Stomach (tissue), 4 donors: ENCODE measurements at regions not wholly inside any gene's neighbourhood (a gene's known extent, or its start where the extent isn't known, plus 50 kb on each side); places are given as distances from the start of the nearest gene placed in this dataset.
"Not testable (repeated sequence)": the region's sequence is repeated elsewhere in the genome, so short reads cannot be mapped to it uniquely, and the experiment has no call there.

Experiments used
- EP300 ChIP-seq: sonication (generic); formaldehyde crosslinking; IDR thresholded peaks from one replicate; pipeline ENCODE4 v1.6.1; 2017; ENCODE audit warnings: antibody characterized with exemption
- POLR2AphosphoS5 ChIP-seq, 3 donors: sonication (generic); formaldehyde crosslinking; IDR thresholded peaks; one replicate each; pipeline ENCODE4 v1.6.1; 2016; ENCODE audit warnings: antibody characterized with exemption in 3 of 3
- TF ChIP-seq, protein P1 (sequence below), 7 experiments: fragments of 450-650 bp in 4 of 7; fragments of 200-600 bp in 3 of 7; sonication (generic) in 3 of 7; IDR thresholded peaks; one replicate each; pipeline ENCODE4 v1.5.1; 2016 to 2019; ENCODE audit warnings: antibody characterized with exemption in 7 of 7, control low read depth in 2 of 7, mild to moderate bottlenecking in 1 of 7

DNA sequence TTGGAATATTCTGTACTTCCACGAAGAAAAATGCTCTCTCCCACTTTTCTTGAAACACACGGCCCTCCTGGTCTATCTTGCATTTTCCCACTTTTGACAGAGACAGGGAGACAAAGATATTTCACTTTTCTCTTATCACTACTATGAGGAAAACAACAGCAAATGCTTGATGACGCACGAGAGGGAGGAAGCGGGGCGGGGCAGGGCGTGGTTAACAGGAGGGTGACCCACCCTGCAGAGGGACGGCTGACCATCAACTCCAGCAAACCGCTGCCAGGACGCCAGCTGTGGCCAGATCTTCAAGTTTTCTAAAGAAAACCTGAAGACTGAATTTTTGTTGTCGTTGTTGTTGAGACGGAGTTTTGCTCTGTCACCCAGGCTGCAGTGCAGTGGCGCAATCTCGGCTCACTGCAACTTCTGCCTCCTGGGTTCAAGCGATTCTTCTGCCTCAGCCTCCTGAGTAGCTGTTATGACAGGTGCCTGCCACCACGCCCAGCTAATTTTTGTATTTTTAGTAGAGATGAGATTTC lies 63.8 kb downstream of the NSUN5 start:
- TF ChIP-seq, protein P1, sequence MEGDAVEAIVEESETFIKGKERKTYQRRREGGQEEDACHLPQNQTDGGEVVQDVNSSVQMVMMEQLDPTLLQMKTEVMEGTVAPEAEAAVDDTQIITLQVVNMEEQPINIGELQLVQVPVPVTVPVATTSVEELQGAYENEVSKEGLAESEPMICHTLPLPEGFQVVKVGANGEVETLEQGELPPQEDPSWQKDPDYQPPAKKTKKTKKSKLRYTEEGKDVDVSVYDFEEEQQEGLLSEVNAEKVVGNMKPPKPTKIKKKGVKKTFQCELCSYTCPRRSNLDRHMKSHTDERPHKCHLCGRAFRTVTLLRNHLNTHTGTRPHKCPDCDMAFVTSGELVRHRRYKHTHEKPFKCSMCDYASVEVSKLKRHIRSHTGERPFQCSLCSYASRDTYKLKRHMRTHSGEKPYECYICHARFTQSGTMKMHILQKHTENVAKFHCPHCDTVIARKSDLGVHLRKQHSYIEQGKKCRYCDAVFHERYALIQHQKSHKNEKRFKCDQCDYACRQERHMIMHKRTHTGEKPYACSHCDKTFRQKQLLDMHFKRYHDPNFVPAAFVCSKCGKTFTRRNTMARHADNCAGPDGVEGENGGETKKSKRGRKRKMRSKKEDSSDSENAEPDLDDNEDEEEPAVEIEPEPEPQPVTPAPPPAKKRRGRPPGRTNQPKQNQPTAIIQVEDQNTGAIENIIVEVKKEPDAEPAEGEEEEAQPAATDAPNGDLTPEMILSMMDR (IDR thresholded peaks at IDR 0.05), result not testable (repeated sequence)
- TF ChIP-seq POLR2AphosphoS5 (IDR thresholded peaks at IDR 0.05); EP300: not testable (repeated sequence)
